ENCODE measurements at regions not wholly inside any gene's neighbourhood (a gene's known extent, or its start where the extent isn't known, plus 50 kb on each side); places are given as distances from the start of the nearest gene placed in this dataset.

- TF ChIP-seq CTCF (IDR thresholded peaks at IDR 0.05; ENCODE audit: borderline replicate concordance, extremely low read depth, low read length, poor library complexity, severe bottlenecking) (no peak), EZH2 (IDR thresholded peaks at IDR 0.05; ENCODE audit: borderline replicate concordance, low read depth, low read length, severe bottlenecking) (no peak)
These were observed 57.5 kb upstream of the PLPPR5 start for GRCh38 chr1:99062192-99062591.
